DMS 273 treated with DMSO at 0.1 percent for 48 hours (cell line): ENCODE measurements at regions not wholly inside any gene's neighbourhood (a gene's known extent, or its start where the extent isn't known, plus 50 kb on each side); places are given as distances from the start of the nearest gene placed in this dataset.
A peak's percentile ranks its signal among the peaks of the same experiment; 100 is the strongest.

ENCODE experiments used
- DNase-seq: peaks from one replicate; lab custom pipeline; 2025; lab: John Stamatoyannopoulos, UW

- no peak for DNase-seq
Observed at GRCh38 chr20:40957265-40957760, 71.3 kb upstream of the TOP1 start.

- no peak for DNase-seq
Observed at GRCh38 chr20:40958598-40958997, 70.0 kb upstream of the TOP1 start.

GRCh38 chr20:40959325-40960092 is 69.1 kb upstream of the TOP1 start:
- DNase-seq, result no peak

GRCh38 chr20:40960101-40960500 is 68.5 kb upstream of the TOP1 start:
- DNase-seq, result no peak

GRCh38 chr20:40960521-40960956 is 68.1 kb upstream of the TOP1 start:
- no peak for DNase-seq

GRCh38 chr20:40961176-40961575 is 67.4 kb upstream of the TOP1 start:
- DNase-seq, result no peak

GRCh38 chr20:40961686-40962640 is 66.7 kb upstream of the TOP1 start:
- DNase-seq, result no peak

- DNase-seq, result no peak
Observed at GRCh38 chr20:40962733-40963504, 65.7 kb upstream of the TOP1 start.

GRCh38 chr20:40963505-40963845 is 65.1 kb upstream of the TOP1 start:
- no peak for DNase-seq

GRCh38 chr20:40965671-40966070 is 63.0 kb upstream of the TOP1 start:
- DNase-seq, result no peak

GRCh38 chr20:40966103-40966502 is 62.5 kb upstream of the TOP1 start:
- DNase-seq, result no peak

GRCh38 chr20:40966516-40967185 is 62.0 kb upstream of the TOP1 start:
- DNase-seq, result no peak

- no peak for DNase-seq
Observed at GRCh38 chr20:40967700-40968099, 60.9 kb upstream of the TOP1 start.

- peak; percentile 19 for DNase-seq
Observed at GRCh38 chr20:40968816-40969562, 59.6 kb upstream of the TOP1 start.

GRCh38 chr20:40970218-40970617 is 58.4 kb upstream of the TOP1 start:
- no peak for DNase-seq

- DNase-seq, result no peak
Observed at GRCh38 chr20:40977218-40977617, 51.4 kb upstream of the TOP1 start.

GRCh38 chr20:40978761-40979160 is 49.9 kb upstream of the TOP1 start:
- DNase-seq, result no peak
